ENCODE measurements at regions not wholly inside any gene's neighbourhood (a gene's known extent, or its start where the extent isn't known, plus 50 kb on each side); places are given as distances from the start of the nearest gene placed in this dataset.

DNA sequence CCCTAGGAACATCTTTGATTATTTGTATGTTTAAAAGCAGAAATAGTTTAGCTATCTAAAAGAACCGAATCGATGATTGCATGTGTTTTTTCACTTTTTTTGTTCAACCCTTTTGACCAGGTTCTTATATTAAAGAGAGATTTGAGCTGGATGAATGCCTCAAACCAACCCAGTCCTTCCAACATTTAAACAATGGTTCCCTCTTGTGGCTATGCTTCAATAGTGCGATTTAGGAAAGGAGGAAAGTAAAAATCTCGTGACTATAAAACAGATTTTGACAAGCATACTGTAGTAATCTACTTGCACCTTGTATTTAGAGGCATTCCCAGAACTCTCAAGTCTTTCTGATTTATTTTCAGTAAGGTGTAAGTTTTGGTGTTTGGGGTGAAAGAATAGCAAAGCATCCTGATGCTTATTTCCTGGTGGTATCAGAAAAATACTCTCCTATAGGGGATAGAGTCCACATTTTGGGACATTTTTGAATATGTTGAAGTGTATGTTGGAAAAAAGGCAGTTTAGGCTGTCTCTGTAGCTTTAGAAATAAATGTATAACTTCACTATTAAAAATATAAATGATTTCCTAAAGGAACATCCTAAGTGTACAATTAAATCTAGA lies 159.6 kb upstream of the KCNH8 start:
- TF ChIP-seq, protein P1, sequence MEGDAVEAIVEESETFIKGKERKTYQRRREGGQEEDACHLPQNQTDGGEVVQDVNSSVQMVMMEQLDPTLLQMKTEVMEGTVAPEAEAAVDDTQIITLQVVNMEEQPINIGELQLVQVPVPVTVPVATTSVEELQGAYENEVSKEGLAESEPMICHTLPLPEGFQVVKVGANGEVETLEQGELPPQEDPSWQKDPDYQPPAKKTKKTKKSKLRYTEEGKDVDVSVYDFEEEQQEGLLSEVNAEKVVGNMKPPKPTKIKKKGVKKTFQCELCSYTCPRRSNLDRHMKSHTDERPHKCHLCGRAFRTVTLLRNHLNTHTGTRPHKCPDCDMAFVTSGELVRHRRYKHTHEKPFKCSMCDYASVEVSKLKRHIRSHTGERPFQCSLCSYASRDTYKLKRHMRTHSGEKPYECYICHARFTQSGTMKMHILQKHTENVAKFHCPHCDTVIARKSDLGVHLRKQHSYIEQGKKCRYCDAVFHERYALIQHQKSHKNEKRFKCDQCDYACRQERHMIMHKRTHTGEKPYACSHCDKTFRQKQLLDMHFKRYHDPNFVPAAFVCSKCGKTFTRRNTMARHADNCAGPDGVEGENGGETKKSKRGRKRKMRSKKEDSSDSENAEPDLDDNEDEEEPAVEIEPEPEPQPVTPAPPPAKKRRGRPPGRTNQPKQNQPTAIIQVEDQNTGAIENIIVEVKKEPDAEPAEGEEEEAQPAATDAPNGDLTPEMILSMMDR (IDR thresholded peaks at IDR 0.05), result peak; percentile 22 to 56 (median 48)
- no peak for TF ChIP-seq POLR2A (IDR thresholded peaks at IDR 0.05)
